SK-N-MC (cell line): ENCODE measurements at regions not wholly inside any gene's neighbourhood (a gene's known extent, or its start where the extent isn't known, plus 50 kb on each side); places are given as distances from the start of the nearest gene placed in this dataset.
A peak's percentile ranks its signal among the peaks of the same experiment; 100 is the strongest.
"Not testable (repeated sequence)": the region's sequence is repeated elsewhere in the genome, so short reads cannot be mapped to it uniquely, and the experiment has no call there.

Experiments
- DNase-seq: peaks from one replicate; pipeline ENCODE4 v3.0.0-alpha.2; 2011; ENCODE audit warnings: low read depth, low spot score
- H3K27ac ChIP-seq: fragments of 200-600 bp; sonication (generic); 2 replicates; pipeline ENCODE4 v1.5.1; 2016; ENCODE audit warnings: mixed run types
- H3K36me3 ChIP-seq: fragments of 200-600 bp; sonication (generic); 2 replicates; pipeline ENCODE4 v1.6.1; 2017; ENCODE audit warnings: antibody characterized with exemption, low read length, mixed read lengths; ENCODE audit not compliant: insufficient read depth
- H3K4me3 ChIP-seq: fragments of 200-600 bp; sonication (generic); 2 replicates; pipeline ENCODE4 v1.5.1; 2016
- H3K9ac ChIP-seq: fragments of 200-600 bp; sonication (generic); 2 replicates; pipeline ENCODE4 v1.8.0; 2017; ENCODE audit warnings: mixed run types, mixed read lengths; ENCODE audit not compliant: insufficient read length
- H3K9me3 ChIP-seq: fragments of 200-600 bp; sonication (generic); 2 replicates; pipeline ENCODE4 v1.6.1; 2017; ENCODE audit warnings: low read depth, mild to moderate bottlenecking, antibody characterized with exemption, low read length, moderate library complexity, mixed read lengths
- EZH2 ChIP-seq: fragments of 200-600 bp; sonication (generic); IDR thresholded peaks from one replicate; pipeline ENCODE4 v1.6.1; 2017; ENCODE audit warnings: antibody characterized with exemption
- FOXP2 ChIP-seq: optimal IDR thresholded peaks from 2 replicates; pipeline ENCODE3; 2011; ENCODE audit warnings: mild to moderate bottlenecking, moderate library complexity; ENCODE audit not compliant: insufficient read depth; ENCODE audit errors: extremely low read length, control extremely low read depth
- POLR2AphosphoS5 ChIP-seq: IDR thresholded peaks from 2 replicates; pipeline ENCODE4 v1.6.1; 2012; ENCODE audit warnings: mild to moderate bottlenecking, low read depth, low read length, borderline replicate concordance

GRCh38 chr18:33820517-33821371 is 242.7 kb downstream of the ASXL3 start:
- Histone ChIP-seq H3K27ac (no peak overlapping the region), H3K9me3 (no peaks in the 10 kb centered on the region), H3K9ac (no peak overlapping the region), H3K4me3 (no peak overlapping the region), H3K36me3 (no peaks in the 10 kb centered on the region)
- no peak for DNase-seq
- TF ChIP-seq FOXP2 = no peak
- TF ChIP-seq POLR2AphosphoS5 = no peak
- TF ChIP-seq EZH2 = no peak

- H3K27ac ChIP-seq, H3K4me3 ChIP-seq, H3K9me3 ChIP-seq, DNase-seq, H3K36me3 ChIP-seq, H3K9ac ChIP-seq: not testable (repeated sequence)
Measured at GRCh38 chr18:33819692-33820343, 241.8 kb downstream of the ASXL3 start.

DNA sequence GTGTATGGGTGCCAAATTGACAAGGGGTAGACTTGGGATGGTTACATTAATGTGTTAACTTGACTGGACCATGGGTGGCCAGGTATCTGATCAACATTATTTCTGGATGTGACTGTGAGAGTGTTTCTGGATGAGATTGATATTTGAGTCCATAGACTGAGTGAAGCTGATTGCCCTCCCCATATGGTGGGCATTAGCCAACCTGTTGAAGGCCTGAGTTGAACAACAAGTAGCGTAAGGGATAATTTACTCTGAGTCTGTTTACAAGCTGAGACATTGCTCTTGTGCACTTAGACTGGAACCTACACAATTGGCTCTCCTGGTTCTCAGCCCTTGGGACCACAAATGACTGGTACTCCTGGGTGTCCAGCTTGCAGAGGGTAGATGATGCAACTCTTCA is 240.1 kb downstream of the ASXL3 start:
- no peak overlapping the region for H3K27ac ChIP-seq
- TF ChIP-seq FOXP2 (no peak), EZH2 (no peak), POLR2AphosphoS5 (no peak)
- H3K36me3 ChIP-seq = no peaks in the 10 kb centered on the region
- H3K9ac ChIP-seq = no peak overlapping the region
- no peaks in the 10 kb centered on the region for H3K9me3 ChIP-seq
- no peak overlapping the region for H3K4me3 ChIP-seq
- DNase-seq = no peak

GRCh38 chr18:33817096-33817495 is 239.1 kb downstream of the ASXL3 start:
- no peak for DNase-seq
- TF ChIP-seq FOXP2 (no peak), POLR2AphosphoS5 (no peak), EZH2 (no peak)
- no peak overlapping the region for H3K4me3 ChIP-seq
- no peak overlapping the region for H3K27ac ChIP-seq
- no peaks in the 10 kb centered on the region for H3K36me3 ChIP-seq
- H3K9ac ChIP-seq = no peak overlapping the region
- no peaks in the 10 kb centered on the region for H3K9me3 ChIP-seq

DNA sequence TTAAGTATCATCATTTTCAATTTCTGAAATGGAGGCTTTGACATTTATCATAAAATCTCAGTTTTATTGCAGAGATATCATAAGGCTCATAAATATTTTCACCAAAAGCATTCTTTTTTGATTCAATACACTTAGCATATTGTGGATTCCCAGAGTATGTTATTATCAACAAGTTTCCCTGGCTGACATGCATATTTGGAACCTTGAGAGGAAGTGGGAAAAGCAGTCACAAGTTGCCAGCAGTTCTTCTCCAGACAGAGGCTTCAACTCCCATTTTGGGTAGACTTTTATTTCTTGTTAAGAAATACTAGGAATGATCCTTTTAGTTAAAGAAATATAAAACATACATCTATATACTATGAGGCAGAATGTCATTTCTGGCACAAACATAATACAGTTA is 236.5 kb downstream of the ASXL3 start:
- H3K27ac ChIP-seq = no peak overlapping the region
- H3K9me3 ChIP-seq = no peaks in the 10 kb centered on the region
- no peaks in the 10 kb centered on the region for H3K36me3 ChIP-seq
- TF ChIP-seq POLR2AphosphoS5 (no peak), EZH2 (no peak), FOXP2 (no peak)
- H3K4me3 ChIP-seq = no peak overlapping the region
- no peak for DNase-seq
- no peak overlapping the region for H3K9ac ChIP-seq

DNA sequence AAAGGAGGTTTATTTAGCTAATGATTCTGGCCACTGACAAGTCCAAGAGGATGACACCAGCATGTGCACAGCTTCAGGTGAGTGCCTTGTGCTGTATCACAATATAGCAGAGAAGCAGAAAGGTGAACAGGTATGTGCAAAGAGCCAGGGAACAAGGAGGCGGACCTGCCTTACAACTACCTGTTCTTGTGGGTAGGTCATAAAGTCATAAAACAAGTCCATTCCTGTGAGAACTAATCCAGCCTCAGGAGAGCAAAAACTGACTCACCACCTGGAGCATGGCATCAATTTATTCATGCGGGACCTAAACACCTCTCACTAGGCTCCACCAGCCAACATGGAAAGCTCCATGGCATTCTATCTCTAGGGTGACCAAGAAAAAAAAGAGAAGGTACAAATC is 234.2 kb downstream of the ASXL3 start:
- Histone ChIP-seq H3K9me3 (no peaks in the 10 kb centered on the region), H3K27ac (no peak overlapping the region), H3K36me3 (no peaks in the 10 kb centered on the region), H3K9ac (no peak overlapping the region), H3K4me3 (no peak overlapping the region)
- no peak for DNase-seq
- no peak for TF ChIP-seq EZH2
- TF ChIP-seq POLR2AphosphoS5 = no peak
- TF ChIP-seq FOXP2 = no peak

GRCh38 chr18:33805592-33805991 is 227.6 kb downstream of the ASXL3 start:
- no peak for DNase-seq
- H3K36me3 ChIP-seq = no peaks in the 10 kb centered on the region
- H3K9ac ChIP-seq = no peak overlapping the region
- no peak overlapping the region for H3K4me3 ChIP-seq
- no peak overlapping the region for H3K27ac ChIP-seq
- TF ChIP-seq FOXP2 = no peak
- H3K9me3 ChIP-seq = no peaks in the 10 kb centered on the region

DNA sequence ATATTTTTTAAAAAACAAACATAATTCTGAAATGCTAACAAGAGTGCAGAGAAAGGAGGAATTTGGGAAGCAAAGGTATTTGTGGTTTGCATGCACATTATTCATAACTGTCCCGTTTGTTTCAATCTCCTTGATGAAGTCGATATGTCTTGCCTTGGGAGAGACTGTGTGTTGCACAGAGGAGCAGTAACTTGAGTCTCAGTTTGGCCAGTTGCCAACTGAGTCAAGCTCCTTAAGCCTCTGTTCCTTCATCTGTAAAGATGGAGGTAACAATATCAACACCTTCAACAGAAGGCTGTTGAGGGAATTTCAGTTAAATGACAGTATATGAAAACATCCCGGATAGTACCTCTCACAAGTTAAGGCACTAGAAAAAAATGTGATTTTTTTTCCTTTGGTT is 226.2 kb downstream of the ASXL3 start:
- DNase-seq = peak; percentile 5
- H3K36me3 ChIP-seq = no peaks in the 10 kb centered on the region
- no peaks in the 10 kb centered on the region for H3K9me3 ChIP-seq
- TF ChIP-seq POLR2AphosphoS5 (no peak), FOXP2 (no peak), EZH2 (no peak)
- no peak overlapping the region for H3K27ac ChIP-seq
- H3K9ac ChIP-seq = no peak overlapping the region
- no peak overlapping the region for H3K4me3 ChIP-seq

GRCh38 chr18:33803636-33804035 is 225.6 kb downstream of the ASXL3 start:
- Histone ChIP-seq H3K9ac (no peak overlapping the region), H3K36me3 (no peaks in the 10 kb centered on the region), H3K4me3 (no peak overlapping the region), H3K27ac (no peak overlapping the region), H3K9me3 (no peaks in the 10 kb centered on the region)
- TF ChIP-seq EZH2 (no peak), POLR2AphosphoS5 (no peak)
- no peak for DNase-seq
